GM10248 (cell line): ENCODE measurements at regions not wholly inside any gene's neighbourhood (a gene's known extent, or its start where the extent isn't known, plus 50 kb on each side); places are given as distances from the start of the nearest gene placed in this dataset.
"Not testable (repeated sequence)": the region's sequence is repeated elsewhere in the genome, so short reads cannot be mapped to it uniquely, and the experiment has no call there.

Source experiments
- CTCF ChIA-PET: fragments of 300-600 bp; sonication (Branson Sonifier 250); formaldehyde crosslinking; extraction: SDS; loops from one replicate; lab custom pipeline; 2021; ENCODE audit warnings: antibody characterized with exemption; lab: Yijun Ruan, JAX
- POLR2A ChIA-PET: fragments of 350-650 bp; sonication (Branson Sonifier 250); formaldehyde crosslinking; extraction: SDS; loops from one replicate; lab custom pipeline; 2020; ENCODE audit warnings: antibody characterized with exemption; lab: Yijun Ruan, JAX
- DNase-seq: peaks from one replicate; pipeline ENCODE4 v3.0.0; 2012; ENCODE audit errors: extremely low spot score
- CTCF ChIP-seq: IDR thresholded peaks from 2 replicates; pipeline ENCODE4 v1.5.1; 2012; ENCODE audit warnings: mild to moderate bottlenecking, low read depth; ENCODE audit errors: extremely low read depth, missing control alignments, control extremely low read depth

- no peak for TF ChIP-seq CTCF
- CTCF ChIA-PET, result no interaction called here
- POLR2A ChIA-PET, result no interaction called here
- DNase-seq, result no peak
Measured at GRCh38 chr2:52429171-52429570, 1338.4 kb upstream of the CHAC2 start.

GRCh38 chr2:52428224-52428623 lies 1339.4 kb upstream of the CHAC2 start:
- no peak for TF ChIP-seq CTCF

GRCh38 chr2:52423655-52424054 lies 1343.9 kb upstream of the CHAC2 start:
- TF ChIP-seq CTCF, result no peak
- POLR2A ChIA-PET, result no interaction called here
- no peak for DNase-seq
- CTCF ChIA-PET, result no interaction called here

More at GRCh38 chr2:52428224-52428623, 1339.4 kb upstream of the CHAC2 start:
- no peak for DNase-seq
- POLR2A ChIA-PET, result no interaction called here
- CTCF ChIA-PET, result no interaction called here

- CTCF ChIA-PET, result no interaction called here
Measured at GRCh38 chr2:52423111-52423510, 1344.5 kb upstream of the CHAC2 start.

GRCh38 chr2:52416340-52416739 lies 1351.3 kb upstream of the CHAC2 start:
- POLR2A ChIA-PET, result no interaction called here
- no peak for DNase-seq
- TF ChIP-seq CTCF, result no peak
- CTCF ChIA-PET, result no interaction called here

More at GRCh38 chr2:52423111-52423510, 1344.5 kb upstream of the CHAC2 start:
- POLR2A ChIA-PET, result no interaction called here
- TF ChIP-seq CTCF, result no peak
- DNase-seq, result no peak

- POLR2A ChIA-PET, result no interaction called here
- CTCF ChIA-PET, result interaction anchor here (1.2 kb wide), 1 partner anchor 12 kb away, joined by 3 read pairs; no protein-coding TSS in a partner anchor
- TF ChIP-seq CTCF, result no peak
- no peak for DNase-seq
Measured at GRCh38 chr2:52414561-52415295, 1352.9 kb upstream of the CHAC2 start.

- DNase-seq, POLR2A ChIA-PET, CTCF ChIA-PET: not testable (repeated sequence)
Measured at GRCh38 chr2:52409308-52410118, 1358.1 kb upstream of the CHAC2 start.
